ENCODE measurements at regions not wholly inside any gene's neighbourhood (a gene's known extent, or its start where the extent isn't known, plus 50 kb on each side); places are given as distances from the start of the nearest gene placed in this dataset.

DNA sequence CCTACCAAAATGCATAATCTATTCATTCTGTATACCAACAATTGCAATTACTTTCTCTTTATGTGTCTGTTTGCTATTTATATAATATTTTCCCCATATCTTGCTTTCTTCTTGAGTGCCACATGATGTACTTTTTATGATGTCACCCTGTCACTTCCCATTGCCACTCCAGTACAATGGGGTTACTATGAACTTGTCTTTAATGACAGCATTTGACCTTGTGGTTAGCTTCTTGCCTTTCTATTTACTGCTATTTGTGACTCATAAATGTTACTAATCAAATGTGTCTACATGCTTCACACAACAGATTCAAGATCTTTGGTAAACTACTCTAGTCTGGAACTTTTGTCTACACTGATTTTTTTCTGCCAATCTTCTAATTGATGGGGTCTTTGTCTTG lies 486.3 kb downstream of the NR4A2 start:
- TF ChIP-seq, protein P1, sequence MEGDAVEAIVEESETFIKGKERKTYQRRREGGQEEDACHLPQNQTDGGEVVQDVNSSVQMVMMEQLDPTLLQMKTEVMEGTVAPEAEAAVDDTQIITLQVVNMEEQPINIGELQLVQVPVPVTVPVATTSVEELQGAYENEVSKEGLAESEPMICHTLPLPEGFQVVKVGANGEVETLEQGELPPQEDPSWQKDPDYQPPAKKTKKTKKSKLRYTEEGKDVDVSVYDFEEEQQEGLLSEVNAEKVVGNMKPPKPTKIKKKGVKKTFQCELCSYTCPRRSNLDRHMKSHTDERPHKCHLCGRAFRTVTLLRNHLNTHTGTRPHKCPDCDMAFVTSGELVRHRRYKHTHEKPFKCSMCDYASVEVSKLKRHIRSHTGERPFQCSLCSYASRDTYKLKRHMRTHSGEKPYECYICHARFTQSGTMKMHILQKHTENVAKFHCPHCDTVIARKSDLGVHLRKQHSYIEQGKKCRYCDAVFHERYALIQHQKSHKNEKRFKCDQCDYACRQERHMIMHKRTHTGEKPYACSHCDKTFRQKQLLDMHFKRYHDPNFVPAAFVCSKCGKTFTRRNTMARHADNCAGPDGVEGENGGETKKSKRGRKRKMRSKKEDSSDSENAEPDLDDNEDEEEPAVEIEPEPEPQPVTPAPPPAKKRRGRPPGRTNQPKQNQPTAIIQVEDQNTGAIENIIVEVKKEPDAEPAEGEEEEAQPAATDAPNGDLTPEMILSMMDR (IDR thresholded peaks at IDR 0.05) = no peak
- TF ChIP-seq POLR2A (IDR thresholded peaks at IDR 0.05) = no peak

Data from Peyer's patch (tissue), 4 donors.